Spleen (tissue), 7 donors: ENCODE measurements at regions not wholly inside any gene's neighbourhood (a gene's known extent, or its start where the extent isn't known, plus 50 kb on each side); places are given as distances from the start of the nearest gene placed in this dataset.

Experiments
- CTCF ChIP-seq, 11 experiments: fragments of 200-600 bp in 7 of 11; fragments of 450-650 bp in 4 of 11; sonication (generic) in 4 of 11; IDR thresholded peaks in 8 of 11; conservative IDR thresholded peaks in 3 of 11; 1 replicate in 7 of 11; 2 replicates in 4 of 11; pipeline versions ENCODE4 v1.4.0 to v1.8.0; 2016 to 2021; ENCODE audit warnings: antibody characterized with exemption in 11 of 11, inconsistent platforms in 4 of 11, mild to moderate bottlenecking in 1 of 11
- POLR2A ChIP-seq, 3 donors: fragments of 450-650 bp; IDR thresholded peaks; one replicate each; pipeline ENCODE4 v1.5.1; 2017; ENCODE audit warnings: antibody characterized with exemption in 3 of 3, mild to moderate bottlenecking in 1 of 3
- POLR2AphosphoS5 ChIP-seq, 3 donors: sonication (generic); formaldehyde crosslinking; IDR thresholded peaks; one replicate each; pipeline ENCODE4 v1.5.1; 2017; ENCODE audit warnings: antibody characterized with exemption in 3 of 3
- donor health status: DM: no; HTN: no; CAD: no; lungs with moderate emphysema.
- donor health status: DM: no; HTN: no; CAD: no.
- donor health status: DM: no; HTN: no; CAD: no.

DNA sequence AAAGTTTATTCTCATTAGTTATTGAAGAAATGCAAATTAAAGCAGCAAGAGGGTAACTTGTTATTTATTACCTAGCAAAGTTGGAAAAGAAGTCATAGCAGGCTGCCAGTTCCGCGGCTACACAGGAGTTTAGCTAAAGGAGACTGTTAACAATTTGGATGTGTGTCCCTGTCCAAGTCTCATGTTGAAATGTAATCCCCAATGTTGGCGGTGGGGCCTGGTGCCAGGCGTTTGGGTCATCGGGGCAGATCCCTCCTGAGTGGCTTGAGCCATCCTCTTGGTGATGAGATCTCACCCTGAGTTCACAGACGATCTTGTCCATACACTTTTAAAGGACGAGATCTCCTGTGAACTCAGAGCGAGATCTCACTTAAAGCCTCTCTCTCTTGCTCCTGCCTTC is 608.3 kb downstream of the SH2D4B start:
- TF ChIP-seq POLR2A (IDR thresholded peaks at IDR 0.05) = no peak
- no peak for TF ChIP-seq CTCF (IDR thresholded peaks at IDR 0.05 in 8 of 11, conservative IDR thresholded peaks at IDR 0.05 in 3 of 11)
- no peak for TF ChIP-seq POLR2AphosphoS5 (IDR thresholded peaks at IDR 0.05)
